GM12892 (cell line): ENCODE measurements at regions not wholly inside any gene's neighbourhood (a gene's known extent, or its start where the extent isn't known, plus 50 kb on each side); places are given as distances from the start of the nearest gene placed in this dataset.
"Not testable (repeated sequence)": the region's sequence is repeated elsewhere in the genome, so short reads cannot be mapped to it uniquely, and the experiment has no call there.

Experiments
- POLR2A ChIP-seq: IDR thresholded peaks from 2 replicates; pipeline ENCODE4 v1.6.1; 2011; ENCODE audit warnings: low read depth, low read length, control low read depth
- POLR2AphosphoS5 ChIP-seq: IDR thresholded peaks from 2 replicates; pipeline ENCODE4 v1.6.1; 2011; ENCODE audit warnings: low read depth, low read length, control low read depth
- TAF1 ChIP-seq: IDR thresholded peaks from 2 replicates; pipeline ENCODE4 v1.6.1; 2011; ENCODE audit warnings: low read depth, mild to moderate bottlenecking, control low read depth, low read length, borderline replicate concordance

- not testable (repeated sequence) for TF ChIP-seq POLR2A, POLR2AphosphoS5, TAF1
Observed at GRCh38 chr1:31490596-31490995, 77.6 kb downstream of the SERINC2 start.
